Type B pancreatic cell (in vitro differentiated cells): ENCODE measurements at regions not wholly inside any gene's neighbourhood (a gene's known extent, or its start where the extent isn't known, plus 50 kb on each side); places are given as distances from the start of the nearest gene placed in this dataset.
"Not testable (repeated sequence)": the region's sequence is repeated elsewhere in the genome, so short reads cannot be mapped to it uniquely, and the experiment has no call there.

ENCODE experiments used
- DNase-seq: peaks from one replicate; pipeline ENCODE4 v3.0.0; 2021; ENCODE audit warnings: mixed read lengths; ENCODE audit not compliant: unreplicated experiment; ENCODE audit errors: extremely low spot score
- H3K27ac Mint-ChIP-seq: 2 replicates; pipeline ENCODE4 v1.8.0; 2021; ENCODE audit warnings: mild to moderate bottlenecking, mixed read lengths
- H3K27me3 Mint-ChIP-seq: 2 replicates; pipeline ENCODE4 v1.8.0; 2021; ENCODE audit warnings: mixed read lengths
- H3K36me3 Mint-ChIP-seq: 2 replicates; pipeline ENCODE4 v1.8.0; 2021; ENCODE audit warnings: mixed read lengths
- H3K4me1 Mint-ChIP-seq: one replicate; pipeline ENCODE4 v1.8.0; 2021; ENCODE audit warnings: mixed read lengths; ENCODE audit not compliant: unreplicated experiment
- H3K4me3 Mint-ChIP-seq: 2 replicates; pipeline ENCODE4 v1.8.0; 2021; ENCODE audit warnings: mild to moderate bottlenecking, mixed read lengths
- H3K9me3 Mint-ChIP-seq: 2 replicates; pipeline ENCODE4 v1.8.0; 2021; ENCODE audit warnings: mixed read lengths
- TF ChIP-seq, protein P1 (sequence below): fragments of 200-600 bp; sonication (generic); conservative IDR thresholded peaks from 2 replicates; pipeline ENCODE4 v1.5.0; 2021; ENCODE audit warnings: antibody characterized with exemption, mild to moderate bottlenecking

DNA sequence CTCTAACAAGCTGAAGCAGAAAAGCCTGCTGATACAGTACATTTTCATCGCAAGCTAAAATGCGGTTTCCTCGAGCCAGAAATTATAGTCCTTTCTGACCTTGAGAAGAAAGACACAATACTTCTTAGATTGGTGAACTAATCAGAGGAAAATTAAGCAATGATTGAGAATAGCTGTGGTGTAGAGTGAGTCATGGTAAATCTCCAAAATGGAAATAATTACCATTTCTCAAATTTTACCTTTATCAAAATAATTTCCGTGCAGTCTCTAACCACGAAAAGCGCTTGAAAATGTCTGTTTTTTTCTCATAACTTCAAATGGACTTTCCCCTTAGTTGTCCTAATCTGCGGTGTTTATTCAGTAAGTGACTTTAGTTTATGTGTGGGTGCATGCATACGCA lies 190.2 kb downstream of the CPE start:
- no peak for DNase-seq
- H3K4me1 Mint-ChIP-seq: no peaks in the 10 kb centered on the region
- H3K27me3 Mint-ChIP-seq: peaks cover 7% of the 10 kb centered on the region
- no peak overlapping the region for H3K4me3 Mint-ChIP-seq
- no peak overlapping the region for H3K27ac Mint-ChIP-seq
- no peaks in the 10 kb centered on the region for H3K9me3 Mint-ChIP-seq
- no peaks in the 10 kb centered on the region for H3K36me3 Mint-ChIP-seq
- TF ChIP-seq, protein P1, sequence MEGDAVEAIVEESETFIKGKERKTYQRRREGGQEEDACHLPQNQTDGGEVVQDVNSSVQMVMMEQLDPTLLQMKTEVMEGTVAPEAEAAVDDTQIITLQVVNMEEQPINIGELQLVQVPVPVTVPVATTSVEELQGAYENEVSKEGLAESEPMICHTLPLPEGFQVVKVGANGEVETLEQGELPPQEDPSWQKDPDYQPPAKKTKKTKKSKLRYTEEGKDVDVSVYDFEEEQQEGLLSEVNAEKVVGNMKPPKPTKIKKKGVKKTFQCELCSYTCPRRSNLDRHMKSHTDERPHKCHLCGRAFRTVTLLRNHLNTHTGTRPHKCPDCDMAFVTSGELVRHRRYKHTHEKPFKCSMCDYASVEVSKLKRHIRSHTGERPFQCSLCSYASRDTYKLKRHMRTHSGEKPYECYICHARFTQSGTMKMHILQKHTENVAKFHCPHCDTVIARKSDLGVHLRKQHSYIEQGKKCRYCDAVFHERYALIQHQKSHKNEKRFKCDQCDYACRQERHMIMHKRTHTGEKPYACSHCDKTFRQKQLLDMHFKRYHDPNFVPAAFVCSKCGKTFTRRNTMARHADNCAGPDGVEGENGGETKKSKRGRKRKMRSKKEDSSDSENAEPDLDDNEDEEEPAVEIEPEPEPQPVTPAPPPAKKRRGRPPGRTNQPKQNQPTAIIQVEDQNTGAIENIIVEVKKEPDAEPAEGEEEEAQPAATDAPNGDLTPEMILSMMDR: no peak

DNA sequence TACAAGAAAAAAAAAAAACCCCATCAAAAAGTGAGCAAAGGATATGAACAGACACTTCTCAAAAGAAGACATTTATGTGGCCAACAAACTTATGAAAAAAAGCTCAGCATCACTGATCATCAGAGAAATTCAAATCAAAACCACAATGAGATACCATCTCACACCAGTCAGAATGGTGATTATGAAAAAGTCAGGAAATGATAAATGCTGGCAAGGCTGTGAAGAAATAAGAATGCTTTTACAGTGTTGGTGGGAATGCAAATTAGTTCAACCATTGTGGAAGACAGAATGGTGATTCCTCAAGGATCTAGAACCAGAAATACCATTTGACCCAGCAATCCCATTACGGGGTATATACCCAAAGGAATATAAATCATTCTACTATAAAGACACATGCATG lies 192.7 kb downstream of the CPE start:
- H3K36me3 Mint-ChIP-seq, H3K27me3 Mint-ChIP-seq, H3K27ac Mint-ChIP-seq, H3K4me3 Mint-ChIP-seq, DNase-seq, H3K4me1 Mint-ChIP-seq, H3K9me3 Mint-ChIP-seq: not testable (repeated sequence)

DNA sequence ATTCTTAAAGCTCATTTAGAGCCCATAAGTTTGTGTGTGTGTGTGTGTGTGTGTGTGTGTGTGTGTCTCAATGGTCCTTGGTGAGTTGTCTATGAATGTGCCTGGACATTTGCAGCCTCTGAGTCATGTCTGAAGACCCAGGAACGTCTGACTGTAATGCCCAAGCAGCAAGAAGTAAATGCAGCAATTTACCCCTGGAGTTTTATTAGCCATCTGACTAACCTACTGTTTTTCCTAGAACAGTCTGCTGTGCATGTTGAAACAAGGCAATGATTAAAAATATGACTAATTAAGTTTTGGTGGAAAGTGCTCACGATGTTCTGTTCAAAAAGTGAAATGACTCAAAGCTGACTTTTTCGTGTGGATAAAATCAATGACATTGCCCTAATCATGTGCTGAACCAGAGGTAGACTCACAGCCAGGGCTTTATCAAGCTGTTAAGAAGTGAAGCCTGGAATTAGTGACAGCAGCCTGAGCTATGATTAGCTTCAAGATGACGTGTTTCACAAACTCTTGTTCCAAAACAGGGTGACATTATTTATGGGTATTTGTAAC lies 201.6 kb downstream of the CPE start:
- Mint-ChIP-seq H3K4me1 (no peaks in the 10 kb centered on the region), H3K36me3 (no peaks in the 10 kb centered on the region), H3K4me3 (no peak overlapping the region), H3K27ac (no peak overlapping the region), H3K27me3 (peaks cover 3% of the 10 kb centered on the region), H3K9me3 (no peaks in the 10 kb centered on the region)
- TF ChIP-seq, protein P1: no peak
- DNase-seq: no peak

DNA sequence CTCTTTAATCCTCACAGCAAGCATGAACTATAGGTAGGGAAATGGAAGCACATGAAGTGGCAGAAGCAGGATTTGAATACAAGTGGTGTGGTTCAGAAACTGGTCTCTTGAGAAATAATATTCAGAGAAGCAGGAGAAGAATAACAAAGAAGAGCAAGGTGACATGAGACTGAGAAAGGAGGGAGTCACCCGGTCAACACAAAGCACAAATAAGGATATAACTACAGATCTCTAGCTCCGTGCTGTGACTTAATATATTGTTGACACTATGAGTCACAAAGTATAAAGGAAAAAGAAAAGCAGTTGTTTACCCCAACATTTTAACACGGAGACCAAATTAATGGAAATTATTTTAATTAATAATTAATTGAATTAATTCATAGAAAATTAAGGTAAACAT lies 204.5 kb downstream of the CPE start:
- no peaks in the 10 kb centered on the region for H3K4me1 Mint-ChIP-seq
- no peaks in the 10 kb centered on the region for H3K36me3 Mint-ChIP-seq
- no peak overlapping the region for H3K27ac Mint-ChIP-seq
- no peak overlapping the region for H3K4me3 Mint-ChIP-seq
- TF ChIP-seq, protein P1: no peak
- H3K27me3 Mint-ChIP-seq: peaks cover 4% of the 10 kb centered on the region
- no peaks in the 10 kb centered on the region for H3K9me3 Mint-ChIP-seq
- DNase-seq: no peak

DNA sequence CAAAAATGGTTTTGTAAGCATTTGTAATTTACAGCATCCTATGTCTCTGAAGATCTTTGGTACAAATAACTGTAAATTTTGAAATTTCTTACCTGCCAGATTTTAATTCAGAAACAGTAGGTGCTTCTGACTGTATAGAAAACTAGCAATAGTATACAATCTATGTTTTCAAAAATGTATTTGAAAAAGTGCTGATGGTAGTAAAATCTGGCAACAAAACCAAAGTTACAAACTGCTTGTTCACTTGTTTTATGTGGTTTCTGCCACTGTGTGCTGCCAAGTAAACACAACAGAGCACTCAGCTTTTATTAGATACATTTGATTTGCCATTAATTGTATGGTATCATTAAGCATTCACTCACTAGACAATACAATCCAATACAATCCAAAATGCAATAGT lies 206.1 kb downstream of the CPE start:
- no peaks in the 10 kb centered on the region for H3K36me3 Mint-ChIP-seq
- H3K27me3 Mint-ChIP-seq: peaks cover 4% of the 10 kb centered on the region
- no peak overlapping the region for H3K4me3 Mint-ChIP-seq
- no peaks in the 10 kb centered on the region for H3K9me3 Mint-ChIP-seq
- DNase-seq: no peak
- no peaks in the 10 kb centered on the region for H3K4me1 Mint-ChIP-seq
- no peak overlapping the region for H3K27ac Mint-ChIP-seq
- TF ChIP-seq, protein P1: no peak

DNA sequence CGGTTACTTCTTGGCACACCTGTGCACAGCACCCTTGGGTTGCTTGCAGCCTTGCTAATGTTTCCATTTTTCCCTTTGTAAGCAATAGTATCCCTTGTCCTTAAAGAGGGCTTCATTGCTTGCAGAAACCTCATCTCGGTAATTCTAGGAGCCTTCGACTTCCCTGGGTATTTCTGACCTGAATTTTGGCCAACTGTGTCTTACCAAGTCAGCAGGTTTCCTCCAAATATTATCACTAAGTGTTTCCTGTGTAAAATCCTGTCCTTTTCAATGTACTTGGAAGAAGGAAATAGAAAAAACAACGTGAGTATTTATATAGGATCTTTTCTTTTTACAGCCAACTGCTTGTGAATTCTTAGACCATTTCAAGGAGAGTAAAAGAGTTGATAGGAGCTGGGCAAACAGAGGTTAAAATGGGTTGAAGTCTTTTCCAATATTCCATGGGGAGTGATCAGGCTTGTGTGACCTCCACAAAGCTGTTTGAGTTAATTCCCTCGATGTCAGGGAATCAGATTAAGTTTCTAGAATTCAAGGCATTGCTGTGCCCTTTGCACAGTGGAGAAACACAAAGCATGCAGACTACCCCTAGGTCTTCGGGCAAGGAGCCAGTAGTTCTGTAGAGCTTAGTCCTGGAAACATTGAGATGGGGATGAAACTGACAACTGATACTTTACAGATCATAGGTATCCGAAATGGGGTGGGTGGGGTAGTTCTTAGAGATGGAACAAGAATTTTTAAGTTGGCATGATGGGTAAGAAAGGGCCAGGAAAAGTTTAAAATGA lies 209.9 kb downstream of the CPE start:
- H3K36me3 Mint-ChIP-seq: no peaks in the 10 kb centered on the region
- DNase-seq: no peak
- no peak overlapping the region for H3K4me3 Mint-ChIP-seq
- no peaks in the 10 kb centered on the region for H3K4me1 Mint-ChIP-seq
- H3K27ac Mint-ChIP-seq: no peak overlapping the region
- peaks cover 4% of the 10 kb centered on the region for H3K27me3 Mint-ChIP-seq
- TF ChIP-seq, protein P1: no peak
- no peaks in the 10 kb centered on the region for H3K9me3 Mint-ChIP-seq
